GM12878 (cell line): ENCODE measurements at regions not wholly inside any gene's neighbourhood (a gene's known extent, or its start where the extent isn't known, plus 50 kb on each side); places are given as distances from the start of the nearest gene placed in this dataset.

Source experiments
- ATAC-seq: fragments of 200-7000 bp; cut with Tn5 transposase; 3 replicates; pipeline ENCODE4 v1.9.1; 2020; ENCODE audit warnings: mild to moderate bottlenecking, moderate library complexity
- BruUV-seq: library from RNA; stranded (reverse); fragments of 400-500 nt; replicated peaks from 2 replicates; lab custom pipeline; 2021; lab: Mats Ljungman, UMichigan
- CTCF ChIA-PET: fragments of 300-600 bp; sonication (Branson Sonifier 250); formaldehyde crosslinking; extraction: SDS; loops from one replicate; lab custom pipeline; 2021; ENCODE audit warnings: inconsistent platforms; lab: Yijun Ruan, JAX
- POLR2A ChIA-PET: fragments of 350-600 bp; formaldehyde crosslinking; extraction: SDS; loops from one replicate; lab custom pipeline; 2021; ENCODE audit warnings: inconsistent platforms; lab: Charles Lee
- RAD21 ChIA-PET: fragments of 300-600 bp; sonication (Branson Sonifier 250); formaldehyde crosslinking; loops from one replicate; lab custom pipeline; 2023; ENCODE audit warnings: antibody characterized with exemption; ENCODE audit not compliant: unreplicated experiment; lab: Charles Lee
- SMC1A ChIA-PET: fragments of 300-600 bp; sonication (Branson Sonifier 250); formaldehyde crosslinking; loops from one replicate; lab custom pipeline; 2023; ENCODE audit not compliant: unreplicated experiment, uncharacterized antibody; lab: Charles Lee
- DNase-seq: peaks from one replicate; pipeline ENCODE4 v3.0.0-alpha.2; 2011; ENCODE audit warnings: low read depth, low spot score
- FAIRE-seq: peaks from 3 replicates; lab custom pipeline; 2011; peaks lifted over from hg19 to GRCh38; lab: Jason Lieb, UNC
- H2AFZ ChIP-seq: 2 replicates; pipeline ENCODE4 v1.6.0; 2011; ENCODE audit warnings: low read depth, low read length, control low read depth; ENCODE audit not compliant: control insufficient read depth
- H3K27ac ChIP-seq: 2 replicates; pipeline ENCODE4 v1.5.1; 2011; ENCODE audit warnings: control low read depth; ENCODE audit not compliant: control insufficient read depth, insufficient read depth
- H3K27me3 ChIP-seq, 2 experiments: replicated peaks in 1 of 2; 2 replicates each; pipeline versions ENCODE4 v1.6.0 to v1.6.1; 2011; ENCODE audit warnings: low read length in 1 of 2; ENCODE audit not compliant: control insufficient read depth in 2 of 2, insufficient read depth in 2 of 2
- H3K36me3 ChIP-seq, 2 experiments: 2 replicates each; pipeline ENCODE4 v1.5.1; 2011; ENCODE audit warnings: low read length in 1 of 2; ENCODE audit not compliant: control insufficient read depth in 2 of 2, insufficient read depth in 2 of 2
- H3K4me1 ChIP-seq: 2 replicates; pipeline ENCODE4 v1.6.1; 2011; ENCODE audit warnings: mild to moderate bottlenecking, low read length, moderate library complexity, mixed read lengths; ENCODE audit not compliant: control insufficient read depth, insufficient read depth
- H3K4me2 ChIP-seq: 2 replicates; pipeline ENCODE4 v1.6.0; 2011; ENCODE audit warnings: control low read depth; ENCODE audit not compliant: control insufficient read depth, insufficient read depth
- H3K4me3 ChIP-seq: fragments of 200-600 bp; sonication (generic); 2 replicates; pipeline ENCODE4 v1.5.1; 2016
- H3K79me2 ChIP-seq: 2 replicates; pipeline ENCODE4 v1.6.0; 2011; ENCODE audit warnings: low read length; ENCODE audit not compliant: control insufficient read depth, insufficient read depth
- H3K9ac ChIP-seq: 2 replicates; pipeline ENCODE4 v1.8.0; 2011; ENCODE audit warnings: low read length, control low read depth, mixed read lengths; ENCODE audit not compliant: control insufficient read depth, insufficient read depth
- H3K9me3 ChIP-seq: replicated peaks from 3 replicates; pipeline ENCODE4 v1.5.1; 2011; ENCODE audit warnings: mild to moderate bottlenecking, low read length; ENCODE audit not compliant: control insufficient read depth, insufficient read depth
- H4K20me1 ChIP-seq: 2 replicates; pipeline ENCODE4 v1.6.0; 2011; ENCODE audit not compliant: control insufficient read depth, insufficient read depth
- ATF2 ChIP-seq: IDR thresholded peaks from 2 replicates; pipeline ENCODE4 v1.6.1; 2012; ENCODE audit warnings: low read length, inconsistent platforms
- ESRRA ChIP-seq: IDR thresholded peaks from 2 replicates; pipeline ENCODE4 v1.6.1; 2012; ENCODE audit warnings: mild to moderate bottlenecking, low read length, improper control_type of control experiment
- HCFC1 ChIP-seq: fragments of 150-350 bp; IDR thresholded peaks from 2 replicates; pipeline ENCODE4 v1.6.1; 2014; ENCODE audit warnings: low read length
- HDAC6 ChIP-seq: fragments of 200-600 bp; sonication (generic); IDR thresholded peaks from one replicate; pipeline ENCODE4 v1.8.0; 2017; ENCODE audit warnings: antibody characterized with exemption; ENCODE audit not compliant: unreplicated experiment
- IKZF2 ChIP-seq, 2 experiments: fragments of 450-650 bp; IDR thresholded peaks; 2 replicates each; pipeline ENCODE4 v1.6.1; 2017; ENCODE audit warnings: mild to moderate bottlenecking in 2 of 2, moderate library complexity in 2 of 2
- IRF4 ChIP-seq: IDR thresholded peaks from 2 replicates; pipeline ENCODE4 v1.6.1; 2011; ENCODE audit warnings: low read depth, low read length
- KDM1A ChIP-seq: fragments of 200-600 bp; sonication (generic); IDR thresholded peaks from 2 replicates; pipeline ENCODE4 v1.6.1; 2016; ENCODE audit warnings: borderline replicate concordance
- LARP7 ChIP-seq: fragments of 450-650 bp; IDR thresholded peaks from 2 replicates; pipeline ENCODE4 v1.6.1; 2017; ENCODE audit warnings: mild to moderate bottlenecking
- MEF2B ChIP-seq: fragments of 450-650 bp; IDR thresholded peaks from 2 replicates; pipeline ENCODE4 v1.6.1; 2018; ENCODE audit warnings: mild to moderate bottlenecking, moderate library complexity; ENCODE audit not compliant: partially characterized antibody, poor library complexity, severe bottlenecking
- MTA3 ChIP-seq: IDR thresholded peaks from 2 replicates; pipeline ENCODE4 v1.6.1; 2012; ENCODE audit warnings: low read length, inconsistent platforms, borderline replicate concordance
- PAX5 ChIP-seq: IDR thresholded peaks from 2 replicates; pipeline ENCODE4 v1.6.1; 2011; ENCODE audit warnings: low read depth, low read length, borderline replicate concordance
- PRDM15 ChIP-seq: fragments of 450-650 bp; formaldehyde crosslinking; IDR thresholded peaks from 2 replicates; pipeline ENCODE4 v1.4.0; 2020; ENCODE audit warnings: mild to moderate bottlenecking, moderate library complexity
- RELB ChIP-seq: fragments of 450-650 bp; IDR thresholded peaks from 2 replicates; pipeline ENCODE4 v1.6.1; 2017; ENCODE audit warnings: low read depth, mild to moderate bottlenecking, moderate library complexity
- RUNX3 ChIP-seq: IDR thresholded peaks from 2 replicates; pipeline ENCODE4 v1.6.1; 2012; ENCODE audit warnings: low read length, inconsistent platforms
- SMARCA5 ChIP-seq: fragments of 450-650 bp; IDR thresholded peaks from 2 replicates; pipeline ENCODE4 v1.6.1; 2017; ENCODE audit warnings: mild to moderate bottlenecking
- TAF1 ChIP-seq: IDR thresholded peaks from 2 replicates; pipeline ENCODE4 v1.6.1; 2011; ENCODE audit warnings: mild to moderate bottlenecking, low read depth, low read length, borderline replicate concordance
- YBX1 ChIP-seq: fragments of 450-650 bp; IDR thresholded peaks from 2 replicates; pipeline ENCODE4 v1.6.1; 2016; ENCODE audit warnings: antibody characterized with exemption
- ZNF274 ChIP-seq: IDR thresholded peaks from one replicate; pipeline ENCODE4 v1.8.0; 2011; ENCODE audit not compliant: insufficient read length, insufficient read depth
- WGBS: methylation state at CpG from one replicate; pipeline ENCODE4 v1.1.6; 2016; ENCODE audit warnings: low lambda C conversion rate; ENCODE audit not compliant: insufficient replicate concordance, insufficient coverage; ENCODE audit errors: missing lambda C conversion rate; 5-methylcytosine and 5-hydroxymethylcytosine counted together
- in situ Hi-C: fragments of 300-500 bp; cut with MboI; formaldehyde crosslinking; loops from 9 replicates; pipeline ENCODE4 v1.14.3; 2018; ENCODE audit warnings: mixed read lengths
- intact Hi-C: fragments of 100-400 bp; cut with micrococcal nuclease; formaldehyde crosslinking; loops from one replicate; pipeline ENCODE4 v1.14.2; 2022; ENCODE audit not compliant: unreplicated experiment
- TF ChIP-seq, protein P1 (sequence below): IDR thresholded peaks from 2 replicates; pipeline ENCODE4 v1.6.1; 2011; ENCODE audit warnings: borderline replicate concordance, low read depth, mild to moderate bottlenecking, moderate library complexity, low read length; ENCODE audit not compliant: insufficient read depth, poor library complexity, severe bottlenecking

DNA sequence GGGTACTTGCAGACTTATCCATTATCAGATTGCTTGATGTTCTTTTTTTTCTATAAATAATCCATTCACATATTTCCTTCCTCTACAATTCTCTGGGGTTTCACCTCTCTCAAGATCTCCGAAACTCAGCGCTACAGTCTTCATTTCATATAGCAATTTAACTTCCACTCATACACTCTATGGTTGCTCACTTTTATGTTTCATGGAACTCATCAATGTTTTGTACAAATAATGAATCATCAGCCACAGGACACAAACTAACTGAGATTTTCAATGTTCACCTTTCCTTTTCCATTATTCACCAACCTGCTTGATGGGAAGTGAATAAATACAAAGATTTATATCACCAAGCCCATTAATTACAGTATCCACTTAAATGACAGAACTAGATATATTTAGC lies 534.7 kb downstream of the LRFN5 start:
- no peak for FAIRE-seq
- Histone ChIP-seq H3K4me2 (no peak overlapping the region), H3K4me1 (no peaks in the 10 kb centered on the region), H3K9ac (no peak overlapping the region), H2AFZ (no peak overlapping the region), H3K79me2 (no peaks in the 10 kb centered on the region), H3K36me3 (no peaks in the 10 kb centered on the region), H3K9me3 (no peaks in the 10 kb centered on the region), H3K27ac (no peak overlapping the region), H4K20me1 (no peaks in the 10 kb centered on the region), H3K27me3 (no peaks in the 10 kb centered on the region), H3K4me3 (no peak overlapping the region)
- SMC1A ChIA-PET = no interaction called here
- DNase-seq = no peak
- no peak for ATAC-seq
- in situ Hi-C loops (no loop called here), intact Hi-C loops (no loop called here)
- POLR2A ChIA-PET = no interaction called here
- no peak for TF ChIP-seq ESRRA
- TF ChIP-seq SMARCA5 = no peak
- no peak for TF ChIP-seq ZNF274
- TF ChIP-seq IRF4 = no peak
- TF ChIP-seq HCFC1 = no peak
- TF ChIP-seq YBX1 = no peak
- no peak for TF ChIP-seq LARP7
- TF ChIP-seq RELB = no peak
- TF ChIP-seq, protein P1, sequence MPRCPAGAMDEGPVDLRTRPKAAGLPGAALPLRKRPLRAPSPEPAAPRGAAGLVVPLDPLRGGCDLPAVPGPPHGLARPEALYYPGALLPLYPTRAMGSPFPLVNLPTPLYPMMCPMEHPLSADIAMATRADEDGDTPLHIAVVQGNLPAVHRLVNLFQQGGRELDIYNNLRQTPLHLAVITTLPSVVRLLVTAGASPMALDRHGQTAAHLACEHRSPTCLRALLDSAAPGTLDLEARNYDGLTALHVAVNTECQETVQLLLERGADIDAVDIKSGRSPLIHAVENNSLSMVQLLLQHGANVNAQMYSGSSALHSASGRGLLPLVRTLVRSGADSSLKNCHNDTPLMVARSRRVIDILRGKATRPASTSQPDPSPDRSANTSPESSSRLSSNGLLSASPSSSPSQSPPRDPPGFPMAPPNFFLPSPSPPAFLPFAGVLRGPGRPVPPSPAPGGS = no peak
- TF ChIP-seq PAX5 = no peak
- TF ChIP-seq TAF1 = no peak
- no peak for TF ChIP-seq MTA3
- TF ChIP-seq ATF2 = no peak
- TF ChIP-seq HDAC6 = no peak
- no peak for TF ChIP-seq KDM1A
- TF ChIP-seq PRDM15 = no peak
- TF ChIP-seq MEF2B = no peak
- no peak for TF ChIP-seq IKZF2 (IDR thresholded peaks at IDR 0.05)
- TF ChIP-seq RUNX3 = no peak
- RAD21 ChIA-PET = no interaction called here
- no TSS peak for BruUV-seq
- CTCF ChIA-PET = interaction anchor here (0.9 kb wide), 1 partner anchor 46 kb away, joined by 3 read pairs; no protein-coding TSS in a partner anchor
- 84% methylated on average over 2 of the region's 2 CpGs for WGBS
